ENCODE measurements at regions not wholly inside any gene's neighbourhood (a gene's known extent, or its start where the extent isn't known, plus 50 kb on each side); places are given as distances from the start of the nearest gene placed in this dataset.

DNA sequence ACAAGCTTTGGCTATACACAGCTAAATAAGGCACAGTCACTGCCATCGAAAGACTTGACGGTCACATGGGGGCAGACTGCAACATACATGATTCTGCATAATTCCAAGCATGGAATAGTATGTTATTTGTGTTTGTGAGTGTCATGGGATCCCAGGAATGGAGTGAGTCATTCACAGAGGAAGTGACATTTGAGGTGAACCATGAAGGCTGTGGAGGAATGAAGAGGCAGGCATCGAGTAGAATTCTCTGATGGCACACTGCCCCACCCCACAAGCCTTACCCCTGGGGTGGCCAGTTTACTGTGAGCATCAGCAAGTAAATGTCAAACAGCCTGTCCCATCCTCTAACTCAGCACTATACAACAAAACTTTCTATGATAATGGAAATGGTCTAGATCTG, 619.7 kb downstream of the MID1IP1 start:
- H2BK20ac ChIP-seq (ENCODE audit: low read depth, low read length, poor library complexity, severe bottlenecking) = no peak overlapping the region
- no peak overlapping the region for H3K27ac ChIP-seq (ENCODE audit: insufficient read length, low read depth, low read length)
- peaks cover 74 to 76% of the 10 kb centered on the region in 2 experiments for H3K9me3 Mint-ChIP-seq
- no peak overlapping the region for H2BK120ac ChIP-seq (ENCODE audit: low read depth, low read length, poor library complexity, severe bottlenecking)
- no peaks in the 10 kb centered on the region for H3K79me2 ChIP-seq (ENCODE audit: insufficient read depth, low read length)
- H4K20me1 ChIP-seq (ENCODE audit: control insufficient read depth, insufficient read depth, insufficient read length) = no peaks in the 10 kb centered on the region
- H4K5ac ChIP-seq (ENCODE audit: insufficient read length, low read depth, low read length) = no peak overlapping the region
- H3K4me2 ChIP-seq (ENCODE audit: insufficient read depth, insufficient read length, low read length) = no peak overlapping the region
- H2AFZ ChIP-seq (ENCODE audit: low read length) = no peak overlapping the region
- H2BK5ac ChIP-seq (ENCODE audit: insufficient read length, low read length) = no peak overlapping the region
- H3K14ac ChIP-seq (ENCODE audit: insufficient read depth, low read length) = no peak overlapping the region
- no peak overlapping the region for H4K8ac ChIP-seq (replicated peaks; ENCODE audit: insufficient read length, low read depth, low read length)
- H3K4me1 Mint-ChIP-seq = peaks cover 15 to 18% of the 10 kb centered on the region in 2 experiments
- no peak overlapping the region for H3K9ac ChIP-seq (ENCODE audit: extremely low read depth, insufficient read length, low read length)
- DNase-seq = no peak
- H3K4me3 Mint-ChIP-seq = no peak overlapping the region
- no peak overlapping the region for H3K27ac Mint-ChIP-seq
- H3K36me3 Mint-ChIP-seq (ENCODE audit: insufficient read depth in 1 of 3, low read depth in 3 of 3) = no peaks in the 10 kb centered on the region; a peak in 2 of 7 replicates
- no peak overlapping the region for H3K23ac ChIP-seq (ENCODE audit: insufficient read length, low read depth, low read length)
- H2AK5ac ChIP-seq (ENCODE audit: insufficient read length, low read length) = no peak overlapping the region
- H3K4ac ChIP-seq (ENCODE audit: low read depth, low read length) = no peak overlapping the region
- no peaks in the 10 kb centered on the region for H3K23me2 ChIP-seq (ENCODE audit: insufficient read length, low read depth, low read length, poor library complexity, severe bottlenecking)
- no peak overlapping the region for H3K18ac ChIP-seq (ENCODE audit: insufficient read length, low read depth, low read length)
- no peaks in the 10 kb centered on the region for H3K79me1 ChIP-seq (ENCODE audit: insufficient read depth, low read depth, low read length, poor library complexity, severe bottlenecking)
- no peak for TF ChIP-seq CTCF (conservative IDR thresholded peaks at IDR 0.05)
- H3T11ph ChIP-seq (ENCODE audit: low read length) = no peak overlapping the region
- H2BK15ac ChIP-seq (ENCODE audit: low read depth, low read length) = no peak overlapping the region
- H4K91ac ChIP-seq (ENCODE audit: insufficient read length, low read depth, low read length) = no peak overlapping the region
- no peaks in the 10 kb centered on the region for H3K9me3 ChIP-seq (ENCODE audit: control insufficient read depth, low read depth, low read length)
- H3K56ac ChIP-seq (ENCODE audit: insufficient read length, low read depth, low read length) = no peak overlapping the region
- no peaks in the 10 kb centered on the region for H3K27me3 ChIP-seq (ENCODE audit: insufficient read depth, low read length)
- no peak overlapping the region for H2BK12ac ChIP-seq (ENCODE audit: insufficient read length, low read depth, low read length)
- peaks cover 4% of the 10 kb centered on the region; the same call in 1 of the 2 replicates for H3K27me3 Mint-ChIP-seq (ENCODE audit: low read depth)
- WGBS (ENCODE audit: extremely low coverage, insufficient read length, low lambda C conversion rate) = no CpG with 5 or more reads among the region's 3 CpGs
- no peaks in the 10 kb centered on the region for H3K4me1 ChIP-seq (ENCODE audit: insufficient read depth, low read length)

All from H9 (cell line).